HG03469 (cell line): ENCODE measurements at regions not wholly inside any gene's neighbourhood (a gene's known extent, or its start where the extent isn't known, plus 50 kb on each side); places are given as distances from the start of the nearest gene placed in this dataset.
"Not testable (repeated sequence)": the region's sequence is repeated elsewhere in the genome, so short reads cannot be mapped to it uniquely, and the experiment has no call there.

ENCODE experiments used
- ATAC-seq: cut with Tn5 transposase; IDR thresholded peaks from one replicate; pipeline ENCODE4 v1.9.1; 2021; ENCODE audit warnings: mild to moderate bottlenecking, moderate library complexity, moderate number of reproducible peaks; ENCODE audit not compliant: unreplicated experiment

GRCh38 chr18:34280000-34280399, 55.3 kb upstream of the NOL4 start:
- no peak for ATAC-seq

DNA sequence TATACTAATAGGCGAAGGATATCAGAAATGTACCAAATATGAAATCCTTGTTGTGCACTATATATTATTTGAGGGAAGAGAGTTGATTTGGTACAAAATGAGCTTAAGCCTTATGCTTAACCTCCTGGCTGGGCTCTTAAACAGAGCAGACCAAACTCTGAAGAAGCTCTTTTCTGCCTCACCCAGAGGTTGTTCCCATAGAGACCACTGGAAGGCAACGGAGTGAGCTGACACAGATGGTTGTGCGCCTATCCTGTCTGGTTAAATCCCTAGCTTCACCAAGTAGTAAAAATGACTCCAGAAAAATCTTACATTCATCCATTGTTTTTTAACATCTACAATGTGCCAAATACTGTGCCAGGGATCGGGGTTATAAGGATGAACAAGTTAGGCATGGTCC, 55.9 kb upstream of the NOL4 start:
- no peak for ATAC-seq

DNA sequence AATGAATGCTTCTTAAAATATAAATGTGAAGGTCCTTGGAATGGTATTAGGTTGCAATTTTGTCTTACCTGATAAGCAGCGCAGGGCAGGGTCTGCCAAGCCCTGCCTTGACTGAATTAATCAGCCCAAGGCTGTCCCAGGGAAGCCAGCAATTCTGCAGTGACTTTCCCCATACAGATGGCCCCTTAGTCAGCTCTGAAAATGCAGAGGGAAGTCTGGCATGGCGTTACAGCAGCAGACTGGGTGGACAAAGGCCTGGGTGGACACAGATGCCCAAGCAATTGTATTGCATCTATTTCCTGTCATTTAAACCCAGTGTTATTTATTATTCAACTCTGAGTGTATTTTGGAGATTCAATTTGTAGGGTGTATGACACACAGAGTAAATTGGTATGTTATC, 56.6 kb upstream of the NOL4 start:
- no peak for ATAC-seq

DNA sequence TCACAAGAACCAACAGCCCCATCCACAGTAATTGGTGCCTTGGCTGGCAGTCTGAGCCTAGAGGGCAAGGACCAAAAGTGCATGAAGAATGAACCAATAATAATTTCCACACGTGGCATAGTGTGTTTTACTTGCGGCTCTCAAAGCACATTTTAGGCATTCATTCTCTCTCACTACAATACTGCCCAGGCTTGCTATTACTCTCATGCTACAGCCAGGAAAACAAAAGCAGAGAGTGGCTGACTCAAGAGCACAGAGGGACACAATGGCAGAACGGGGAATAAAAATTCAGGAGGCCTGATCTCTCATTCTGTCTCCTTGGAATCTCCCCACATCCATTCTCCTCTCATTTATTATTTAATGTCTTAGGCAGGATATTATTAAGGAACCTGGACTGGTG, 57.0 kb upstream of the NOL4 start:
- no peak for ATAC-seq

DNA sequence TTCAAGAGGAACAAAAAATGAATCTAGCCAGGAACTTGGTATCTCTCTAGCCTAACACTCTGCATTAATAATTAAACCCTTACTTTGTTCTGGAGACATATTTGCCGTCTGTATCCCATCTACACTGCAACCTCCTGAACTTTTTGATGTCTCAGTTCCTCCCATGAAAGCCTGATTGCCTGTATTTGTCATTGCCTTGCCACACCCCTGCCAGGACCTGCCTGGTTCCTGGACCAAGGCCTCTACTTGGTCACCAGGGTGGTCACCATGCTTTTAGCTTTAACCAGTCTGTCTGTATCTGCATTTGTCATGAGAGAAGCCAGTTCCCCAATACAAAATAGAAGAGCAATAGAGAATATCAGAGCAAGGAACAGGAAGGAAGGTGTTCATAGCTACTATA, 58.8 kb upstream of the NOL4 start:
- no peak for ATAC-seq

DNA sequence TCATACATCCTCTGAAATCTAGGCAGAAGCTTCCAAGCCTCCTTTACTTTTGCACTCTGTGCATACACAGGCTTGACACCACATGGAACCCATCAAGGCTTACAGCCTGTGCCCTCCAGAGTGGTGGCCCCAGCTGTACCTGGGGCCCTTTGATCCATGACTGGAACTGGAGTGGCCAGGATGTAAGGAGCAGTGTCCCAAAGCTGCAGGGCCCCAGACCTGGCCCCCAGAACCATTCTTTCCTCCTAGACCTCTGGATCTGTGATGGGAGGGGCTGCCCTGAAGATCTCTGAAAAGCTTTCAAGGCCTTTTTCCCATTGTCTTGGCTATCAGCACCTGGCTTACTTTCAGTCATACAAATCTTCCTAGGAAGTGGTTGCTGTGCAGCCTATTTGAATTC, 63.1 kb upstream of the NOL4 start:
- no peak for ATAC-seq

DNA sequence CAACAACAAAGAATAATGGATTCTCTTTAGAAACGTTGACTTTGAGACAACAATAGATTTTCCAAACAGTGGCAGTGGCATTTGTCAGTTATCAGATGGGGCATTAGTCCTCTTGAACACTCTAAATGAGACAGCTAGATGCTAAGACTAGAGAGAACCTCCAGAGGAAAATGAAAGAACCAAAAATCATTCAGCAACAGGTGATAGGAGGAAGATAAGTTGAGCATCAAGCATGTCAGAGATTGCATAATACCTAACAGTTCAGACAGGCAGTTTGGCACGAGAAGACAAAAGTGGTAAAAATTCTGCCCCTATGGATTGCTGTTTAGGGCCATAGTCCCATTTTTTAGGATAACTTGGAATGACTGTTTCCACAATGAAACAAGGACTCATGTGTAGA, 67.9 kb upstream of the NOL4 start:
- no peak for ATAC-seq

GRCh38 chr18:34297287-34297686, 72.6 kb upstream of the NOL4 start:
- no peak for ATAC-seq

GRCh38 chr18:34299828-34300227, 75.1 kb upstream of the NOL4 start:
- no peak for ATAC-seq

GRCh38 chr18:34311468-34311867, 86.8 kb upstream of the NOL4 start:
- ATAC-seq: no peak

DNA sequence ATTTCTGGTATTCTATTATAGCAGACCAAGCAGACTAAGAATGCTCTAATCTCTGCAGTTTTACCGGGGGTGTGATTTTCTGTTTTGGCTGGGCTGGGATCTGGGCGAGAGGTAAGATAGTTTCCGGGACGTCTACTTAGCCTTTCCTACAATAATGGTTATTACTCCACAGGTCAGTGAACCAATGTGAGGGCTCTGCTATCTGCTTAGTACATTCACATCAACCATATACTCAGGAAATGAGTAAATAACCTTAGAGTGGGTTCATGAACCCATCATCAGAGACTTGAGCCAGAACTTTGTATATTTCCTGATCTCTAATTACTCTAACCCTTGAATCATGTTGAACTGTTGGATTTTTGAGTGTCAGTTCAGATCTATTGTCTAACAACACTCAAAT, 90.1 kb upstream of the NOL4 start:
- ATAC-seq: no peak

- ATAC-seq: no peak
Measured at GRCh38 chr18:34315591-34316352, 91.1 kb upstream of the NOL4 start.

DNA sequence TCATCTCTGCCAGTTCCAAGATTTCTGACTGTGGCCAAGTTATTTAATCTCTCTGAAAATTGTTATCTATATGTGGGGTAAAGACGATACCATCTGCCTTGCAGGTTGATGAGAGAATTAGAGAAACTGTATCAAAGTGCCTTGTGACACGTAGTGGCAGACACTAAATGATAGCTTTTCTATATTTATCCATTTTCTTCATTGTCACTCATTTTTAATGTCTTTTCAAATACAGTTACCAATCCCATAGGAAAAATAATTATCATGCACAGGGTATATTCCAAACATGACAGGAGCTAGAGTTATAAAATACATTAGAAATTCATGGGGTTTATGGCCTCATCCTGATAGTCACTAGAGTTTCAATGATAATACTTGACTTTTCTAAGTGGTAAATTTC, 95.6 kb upstream of the NOL4 start:
- ATAC-seq: no peak

DNA sequence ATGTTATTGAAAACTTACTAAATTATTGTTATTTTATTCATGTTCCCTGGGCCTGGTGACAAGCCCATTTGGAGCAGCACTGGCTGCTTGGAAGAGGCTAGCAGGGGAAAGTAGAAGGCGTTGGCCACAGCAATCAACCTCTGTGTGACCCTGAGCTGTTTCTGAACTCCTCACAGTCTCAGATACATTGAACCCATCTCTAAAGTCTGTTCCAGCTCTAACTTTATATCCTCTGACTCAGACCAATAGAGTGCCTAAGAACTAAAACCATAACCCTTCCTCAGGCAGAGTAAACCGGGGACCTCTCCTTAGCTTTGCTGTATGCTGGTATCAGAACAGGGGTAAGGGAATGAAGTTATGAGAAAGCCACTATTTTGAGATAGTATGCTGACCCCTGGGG, 96.4 kb upstream of the NOL4 start:
- ATAC-seq: no peak

DNA sequence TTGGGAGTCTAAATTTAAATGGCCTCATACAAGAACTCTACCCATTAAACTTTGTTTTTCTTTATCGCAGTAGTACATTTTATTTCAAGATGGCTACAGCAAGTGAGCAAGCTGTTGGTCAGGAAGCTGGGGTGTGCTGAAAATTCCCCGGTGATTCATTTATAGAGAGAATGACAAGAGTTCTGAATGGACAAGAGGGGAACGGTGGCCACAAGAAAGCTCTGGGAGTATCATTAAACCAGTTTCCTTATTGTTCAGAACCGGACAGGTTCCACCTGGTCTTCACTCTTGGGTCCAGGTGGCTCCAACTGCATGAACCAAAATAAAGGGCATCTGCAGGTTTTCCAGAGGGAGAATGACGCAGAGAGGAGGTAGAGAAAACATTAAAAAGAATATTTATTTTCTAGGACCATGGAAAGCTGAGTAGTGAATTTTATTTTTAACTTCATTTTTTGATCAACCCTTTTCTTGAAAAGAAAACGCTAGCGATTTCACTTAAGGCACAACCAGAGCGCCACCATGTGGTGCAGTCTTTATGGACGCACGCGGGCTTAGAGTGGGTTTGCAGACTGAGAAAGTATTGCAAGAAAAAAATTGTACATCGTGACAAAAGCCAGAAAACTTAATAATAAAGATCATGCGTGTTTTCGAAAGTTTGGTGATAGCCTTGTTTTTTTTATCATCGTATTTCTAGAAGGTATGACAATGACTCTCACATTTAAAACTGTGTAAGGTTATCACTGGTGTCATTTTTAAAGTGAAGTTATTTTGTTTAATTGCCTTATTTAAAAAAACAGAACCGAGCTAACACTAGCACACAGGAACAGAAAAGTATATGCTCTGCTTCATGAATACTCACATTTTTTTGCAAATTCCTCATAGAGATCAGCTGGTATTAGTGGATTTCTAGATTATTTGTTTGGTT, 97.9 kb upstream of the NOL4 start:
- ATAC-seq: no peak

- ATAC-seq: no peak
Measured at GRCh38 chr18:34329840-34330239, 105.1 kb upstream of the NOL4 start.

GRCh38 chr18:34330308-34330707, 105.6 kb upstream of the NOL4 start:
- no peak for ATAC-seq

DNA sequence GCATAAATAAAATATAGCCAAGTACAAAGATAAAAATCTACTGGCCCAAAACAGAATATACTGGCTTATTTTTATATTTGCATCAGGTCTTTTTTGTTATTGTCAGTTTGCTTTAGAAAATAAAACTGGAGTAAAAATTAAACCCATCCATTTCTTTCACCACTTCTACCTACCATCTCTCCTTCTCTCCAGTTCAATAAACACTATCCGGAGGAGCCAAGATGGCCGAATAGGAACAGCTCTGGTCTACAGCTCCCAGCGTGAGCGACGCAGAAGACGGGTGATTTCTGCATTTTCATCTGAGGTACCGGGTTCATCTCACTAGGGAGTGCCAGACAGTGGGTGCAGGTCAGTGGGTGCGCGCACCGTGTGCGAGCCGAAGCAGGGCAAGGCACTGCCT, 106.2 kb upstream of the NOL4 start:
- not testable (repeated sequence) for ATAC-seq

DNA sequence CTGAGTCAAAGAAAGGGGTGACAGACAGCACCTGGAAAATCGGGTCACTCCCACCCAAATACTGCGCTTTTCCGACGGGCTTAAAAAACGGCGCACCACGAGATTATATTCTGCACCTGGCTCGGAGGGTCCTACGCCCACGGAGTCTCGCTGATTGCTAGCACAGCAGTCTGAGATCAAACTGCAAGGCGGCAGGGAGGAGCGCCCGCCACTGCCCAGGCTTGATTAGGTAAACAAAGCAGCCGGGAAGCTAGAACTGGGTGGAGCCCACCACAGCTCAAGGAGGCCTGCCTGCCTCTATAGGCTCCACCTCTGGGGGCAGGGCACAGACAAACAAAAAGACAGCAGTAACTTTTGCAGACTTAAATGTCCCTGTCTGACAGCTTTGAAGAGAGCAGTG, 106.6 kb upstream of the NOL4 start:
- not testable (repeated sequence) for ATAC-seq

GRCh38 chr18:34339155-34339554, 114.4 kb upstream of the NOL4 start:
- ATAC-seq: no peak

DNA sequence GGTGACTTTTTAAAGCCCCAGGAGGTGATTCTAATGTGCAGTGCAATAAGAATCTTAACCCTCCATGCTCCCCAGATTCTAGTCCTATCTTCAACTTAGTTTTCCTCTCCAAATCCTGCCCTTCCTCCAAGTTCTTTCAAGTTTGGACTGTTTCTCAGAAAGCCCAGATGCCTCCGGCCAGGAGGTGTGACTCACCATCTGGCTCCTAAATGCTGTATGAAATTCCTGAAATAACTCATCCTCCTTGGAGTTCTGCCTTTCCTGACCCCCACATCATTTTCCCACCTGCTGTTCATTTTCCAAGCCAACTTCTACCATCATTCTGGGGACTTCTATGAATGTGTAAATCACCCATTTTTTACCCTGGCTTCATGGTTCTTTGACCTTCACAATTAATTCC, 118.2 kb upstream of the NOL4 start:
- no peak for ATAC-seq

- ATAC-seq: no peak
Measured at GRCh38 chr18:34345738-34346137, 121.0 kb upstream of the NOL4 start.
